Ishikawa (cell line): ENCODE measurements at regions not wholly inside any gene's neighbourhood (a gene's known extent, or its start where the extent isn't known, plus 50 kb on each side); places are given as distances from the start of the nearest gene placed in this dataset.

ENCODE experiments used
- CEBPB ChIP-seq: IDR thresholded peaks from 2 replicates; pipeline ENCODE4 v1.6.1; 2012
- CREB1 ChIP-seq: IDR thresholded peaks from 2 replicates; pipeline ENCODE4 v1.6.1; 2012; ENCODE audit warnings: low read depth
- EGR1 ChIP-seq: IDR thresholded peaks from 2 replicates; pipeline ENCODE4 v1.6.1; 2012
- EP300 ChIP-seq: IDR thresholded peaks from 2 replicates; pipeline ENCODE4 v1.6.1; 2012; ENCODE audit warnings: borderline replicate concordance
- FOXM1 ChIP-seq: IDR thresholded peaks from 2 replicates; pipeline ENCODE4 v1.6.1; 2012; ENCODE audit warnings: low read depth, borderline replicate concordance
- NFIC ChIP-seq: IDR thresholded peaks from 2 replicates; pipeline ENCODE4 v1.6.1; 2012
- RAD21 ChIP-seq: IDR thresholded peaks from 2 replicates; pipeline ENCODE4 v1.6.1; 2012; ENCODE audit warnings: low read depth
- REST ChIP-seq: IDR thresholded peaks from 2 replicates; pipeline ENCODE4 v1.6.1; 2012; ENCODE audit warnings: low read depth, mild to moderate bottlenecking
- TAF1 ChIP-seq: IDR thresholded peaks from 2 replicates; pipeline ENCODE4 v1.6.1; 2012; ENCODE audit warnings: low read depth, mild to moderate bottlenecking
- TCF12 ChIP-seq: IDR thresholded peaks from 2 replicates; pipeline ENCODE4 v1.6.1; 2012; ENCODE audit warnings: low read depth
- TEAD4 ChIP-seq: IDR thresholded peaks from 2 replicates; pipeline ENCODE4 v1.6.1; 2012
- USF1 ChIP-seq: IDR thresholded peaks from 2 replicates; pipeline ENCODE4 v1.6.1; 2012
- YY1 ChIP-seq: IDR thresholded peaks from 2 replicates; pipeline ENCODE4 v1.6.1; 2012; ENCODE audit warnings: low read depth
- ZBTB7A ChIP-seq: IDR thresholded peaks from 2 replicates; pipeline ENCODE4 v1.6.1; 2012; ENCODE audit warnings: low read depth

DNA sequence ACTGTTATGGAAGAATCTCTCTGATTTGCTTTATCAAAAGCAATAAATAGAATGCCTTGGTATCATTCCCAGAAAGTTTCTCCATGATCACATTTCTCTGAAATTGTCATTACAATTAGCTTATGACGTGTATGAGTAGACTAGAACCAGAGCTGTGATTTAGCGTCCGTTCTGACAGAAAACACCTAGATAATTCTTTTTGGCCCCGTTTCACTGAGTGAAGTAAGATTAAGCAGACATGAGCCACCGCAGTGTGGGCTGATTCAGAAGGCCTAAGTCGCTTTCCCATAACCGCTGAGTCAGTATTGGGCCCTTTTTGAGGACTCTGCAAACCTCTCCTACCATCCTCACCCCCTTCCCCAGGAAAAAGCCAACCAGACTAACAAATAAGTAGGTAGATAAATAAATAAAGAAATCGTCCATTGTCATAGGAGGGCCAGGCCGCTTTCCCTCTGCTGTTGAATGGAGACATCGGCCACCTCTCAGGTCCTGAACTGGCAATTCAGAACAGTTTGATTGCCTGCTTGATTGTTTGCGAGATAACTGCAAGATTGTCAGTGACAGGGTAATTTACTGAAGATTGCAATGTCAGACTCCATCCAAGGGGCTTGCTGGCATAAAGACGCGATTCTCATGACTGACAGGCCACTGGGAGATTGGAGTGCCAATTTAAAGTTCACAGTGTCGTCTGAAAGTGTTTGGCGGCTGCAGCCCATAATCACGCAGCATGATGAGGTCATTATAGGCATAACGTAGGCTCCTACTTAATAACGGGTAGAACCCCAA lies 105.0 kb upstream of the WWC1 start:
- TF ChIP-seq TCF12 (no peak), TEAD4 (no peak), ZBTB7A (no peak), YY1 (no peak), REST (no peak), RAD21 (no peak), EP300 (no peak)

- TF ChIP-seq ZBTB7A (no peak), FOXM1 (no peak), EP300 (no peak), TCF12 (no peak), EGR1 (no peak), TAF1 (no peak), REST (no peak), USF1 (no peak)
These were observed 103.8 kb upstream of the WWC1 start for GRCh38 chr5:168187614-168188013.

DNA sequence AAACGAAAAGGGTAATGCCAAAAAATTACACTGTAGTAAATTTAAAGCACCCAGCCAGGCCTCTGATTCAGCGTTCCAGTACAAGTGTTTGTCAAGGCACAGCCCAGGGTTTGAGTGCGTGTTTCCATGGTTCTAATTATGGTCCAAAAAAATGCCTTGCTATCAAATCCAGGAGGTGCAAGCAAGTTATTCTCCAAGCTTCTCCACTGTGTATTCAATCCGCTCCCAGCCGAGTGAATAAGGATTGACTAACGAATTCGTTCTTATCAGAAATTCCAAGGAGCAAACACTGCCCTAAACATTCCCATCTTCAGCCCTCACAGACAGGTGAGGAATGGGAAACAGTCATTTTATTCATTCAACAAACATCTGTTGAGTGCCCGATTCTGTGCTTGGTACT lies 103.3 kb upstream of the WWC1 start:
- TF ChIP-seq YY1 = no peak
- TF ChIP-seq TAF1 = no peak
- TF ChIP-seq FOXM1 = no peak
- TF ChIP-seq USF1 = no peak

DNA sequence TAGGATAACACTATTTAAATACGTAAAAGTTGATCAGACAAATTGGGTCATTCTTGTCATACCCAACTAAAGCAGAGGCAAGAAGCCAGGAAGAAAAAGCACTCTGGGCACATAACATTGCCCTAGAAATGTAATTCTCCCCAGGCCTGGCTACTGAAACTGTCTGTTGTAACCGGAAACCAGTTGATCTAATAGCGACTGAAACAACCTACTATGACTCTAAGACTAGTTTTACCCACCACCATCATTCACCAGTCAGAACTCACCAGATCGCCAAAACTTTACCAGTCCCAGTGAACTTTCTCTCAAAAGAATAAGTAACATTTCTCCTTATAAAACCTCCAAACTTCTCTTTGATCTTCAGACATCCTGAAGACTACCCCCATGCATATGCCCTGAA lies 99.3 kb upstream of the WWC1 start:
- TF ChIP-seq FOXM1 = no peak
- no peak for TF ChIP-seq CEBPB
- no peak for TF ChIP-seq NFIC

- TF ChIP-seq CREB1 (no peak), TAF1 (no peak), NFIC (no peak), REST (no peak), RAD21 (no peak), TEAD4 (no peak), CEBPB (no peak), USF1 (no peak), EGR1 (no peak), ZBTB7A (no peak), TCF12 (no peak), EP300 (no peak)
These were observed 97.8 kb upstream of the WWC1 start for GRCh38 chr5:168193493-168194250.
